NCI-H510A treated with DMSO at 0.1 percent for 48 hours (cell line): ENCODE measurements at regions not wholly inside any gene's neighbourhood (a gene's known extent, or its start where the extent isn't known, plus 50 kb on each side); places are given as distances from the start of the nearest gene placed in this dataset.
"Not testable (repeated sequence)": the region's sequence is repeated elsewhere in the genome, so short reads cannot be mapped to it uniquely, and the experiment has no call there.

Source experiments
- DNase-seq: peaks from one replicate; lab custom pipeline; 2025; lab: John Stamatoyannopoulos, UW

GRCh38 chr7:19296617-19297016, 151.4 kb upstream of the FERD3L start:
- DNase-seq: no peak

- DNase-seq: no peak
Observed at GRCh38 chr7:19295376-19295775, 150.2 kb upstream of the FERD3L start.

- no peak for DNase-seq
Observed at GRCh38 chr7:19294619-19295018, 149.4 kb upstream of the FERD3L start.

- DNase-seq: no peak
Observed at GRCh38 chr7:19293431-19293830, 148.2 kb upstream of the FERD3L start.

GRCh38 chr7:19290968-19291367, 145.7 kb upstream of the FERD3L start:
- no peak for DNase-seq

- no peak for DNase-seq
Observed at GRCh38 chr7:19290066-19290465, 144.8 kb upstream of the FERD3L start.

- DNase-seq: no peak
Observed at GRCh38 chr7:19284596-19285300, 139.5 kb upstream of the FERD3L start.

DNA sequence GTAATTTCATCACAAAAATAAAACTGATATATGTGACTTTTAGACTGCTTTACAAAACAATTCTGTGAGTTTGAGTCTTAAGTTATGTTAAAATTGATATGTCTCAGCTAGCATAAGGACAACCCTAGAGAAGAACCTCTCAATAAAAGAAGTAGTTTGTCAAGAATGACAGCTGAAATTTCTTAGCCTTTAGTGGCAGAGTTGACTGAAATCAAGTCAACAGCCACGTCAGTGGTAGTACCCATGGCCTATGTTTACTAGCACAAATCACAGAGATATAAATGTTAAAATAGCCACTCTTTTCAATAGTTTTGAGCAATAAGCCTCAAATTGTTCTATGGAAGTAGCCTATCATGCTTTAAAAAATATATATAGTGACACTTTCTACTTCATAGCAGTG, 138.9 kb upstream of the FERD3L start:
- no peak for DNase-seq

- DNase-seq: no peak
Observed at GRCh38 chr7:19275000-19275399, 129.8 kb upstream of the FERD3L start.

DNA sequence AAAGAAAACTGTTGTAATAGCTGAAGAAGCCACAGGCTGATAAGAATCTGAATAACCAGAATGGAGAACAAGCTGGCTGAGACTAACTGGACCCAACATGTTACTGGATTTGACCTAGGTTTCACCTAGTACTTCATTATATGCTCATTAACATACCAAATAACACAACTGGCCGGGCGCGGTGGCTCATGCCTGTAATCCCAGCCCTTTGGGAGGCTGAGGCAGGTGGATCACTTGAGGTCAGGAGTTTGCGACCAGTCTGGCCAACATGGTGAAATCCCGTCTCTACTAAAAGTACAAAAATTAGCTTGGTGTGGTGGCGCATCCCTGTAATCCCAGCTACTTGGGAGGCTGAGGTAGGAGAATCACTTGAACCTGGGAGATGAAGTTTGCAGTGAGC, 127.1 kb upstream of the FERD3L start:
- not testable (repeated sequence) for DNase-seq

DNA sequence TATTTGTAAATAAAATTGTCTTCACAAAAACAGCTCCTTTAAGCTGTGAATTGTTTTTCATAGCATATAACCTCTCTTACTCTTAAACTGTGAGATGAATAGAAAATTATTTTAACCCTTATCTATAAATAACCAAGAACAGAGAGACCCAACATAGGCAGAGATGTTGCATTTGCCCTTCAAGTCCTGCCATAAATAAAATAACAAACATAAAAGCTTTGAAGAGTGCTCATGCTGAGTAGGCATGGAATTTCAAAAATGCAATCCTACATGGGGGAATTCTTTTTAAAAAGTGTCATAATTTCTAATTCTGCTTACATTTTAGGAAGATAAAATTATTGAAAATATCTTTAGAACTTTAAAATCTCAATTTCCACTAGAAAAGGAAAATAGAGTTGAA, 124.1 kb upstream of the FERD3L start:
- no peak for DNase-seq

- DNase-seq: no peak
Observed at GRCh38 chr7:19268737-19269136, 123.5 kb upstream of the FERD3L start.

- no peak for DNase-seq
Observed at GRCh38 chr7:19262826-19263225, 117.6 kb upstream of the FERD3L start.

DNA sequence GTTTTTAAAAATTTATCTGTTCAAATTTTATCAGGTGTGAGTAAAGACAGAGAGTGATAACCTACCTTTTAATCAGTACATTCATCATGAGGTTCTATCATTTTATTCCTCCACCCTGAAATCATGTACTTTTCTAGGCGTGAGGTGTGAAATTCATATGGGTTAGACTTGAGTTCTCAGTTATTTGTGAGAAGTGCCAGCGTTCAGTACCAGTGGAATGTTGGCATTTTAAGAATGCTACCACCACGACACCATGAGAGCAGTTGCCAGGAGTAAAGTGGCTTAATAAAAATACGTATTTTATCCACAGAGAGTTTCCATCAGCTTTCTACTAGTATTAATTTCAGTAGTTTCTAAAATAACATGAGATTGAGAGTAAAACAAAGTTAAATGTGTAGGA, 104.1 kb upstream of the FERD3L start:
- DNase-seq: no peak

DNA sequence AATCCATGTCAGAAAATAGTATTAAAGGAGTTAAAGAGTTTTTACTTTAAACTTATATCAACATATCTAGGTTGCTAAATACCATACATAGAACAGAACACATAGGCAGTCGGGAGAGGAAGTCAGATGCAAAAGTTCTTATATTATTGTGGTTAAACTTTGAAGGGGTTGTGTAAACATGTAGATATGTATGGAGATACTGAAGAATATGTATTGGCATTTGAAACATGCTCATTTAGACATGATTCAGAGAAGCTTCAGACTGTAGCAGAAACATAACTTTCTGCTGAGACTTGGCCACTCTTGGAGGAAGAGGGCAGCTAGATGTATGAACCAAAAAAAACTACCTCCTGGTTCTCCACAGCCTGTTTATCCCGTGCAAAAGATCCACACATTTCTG, 103.5 kb upstream of the FERD3L start:
- DNase-seq: no peak

DNA sequence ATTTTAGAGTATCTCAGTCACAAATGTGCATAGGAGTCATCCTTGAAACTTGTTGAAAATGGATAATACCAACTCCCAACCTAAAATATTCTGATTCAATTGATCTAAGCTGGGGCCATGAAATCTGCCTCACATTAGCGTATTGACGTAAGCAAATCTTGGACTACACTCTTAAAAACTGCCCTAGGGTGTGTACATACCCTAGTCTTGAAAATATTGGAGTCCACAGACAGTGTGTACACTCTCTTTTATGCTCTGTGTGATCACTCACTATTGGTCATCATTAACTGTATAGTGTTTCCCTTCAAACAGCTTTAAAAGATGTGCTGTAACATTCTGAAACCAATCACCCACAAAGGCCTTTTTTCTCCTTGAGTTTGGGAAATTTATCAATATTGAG, 102.9 kb upstream of the FERD3L start:
- DNase-seq: no peak

- DNase-seq: no peak
Observed at GRCh38 chr7:19247017-19247416, 101.8 kb upstream of the FERD3L start.

DNA sequence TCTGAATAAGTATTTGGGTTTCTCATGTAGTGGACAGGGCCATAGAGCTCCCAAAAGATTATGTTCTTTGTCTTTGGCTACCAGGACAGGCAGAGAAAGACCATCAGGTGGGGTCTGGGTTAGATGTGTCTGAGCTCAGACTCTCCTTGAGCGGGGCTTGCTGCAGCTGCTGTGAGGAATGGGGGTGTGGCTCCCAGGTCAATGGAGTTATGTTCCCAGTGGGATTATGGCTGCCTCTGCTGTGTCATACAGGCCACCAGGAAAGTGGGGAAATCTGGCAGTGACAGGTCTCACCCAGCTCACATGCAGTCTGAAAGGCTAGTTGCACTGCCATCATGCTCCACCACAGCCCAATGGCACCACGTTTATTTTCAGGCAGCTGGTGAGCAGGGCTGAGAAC, 97.0 kb upstream of the FERD3L start:
- DNase-seq: no peak

DNA sequence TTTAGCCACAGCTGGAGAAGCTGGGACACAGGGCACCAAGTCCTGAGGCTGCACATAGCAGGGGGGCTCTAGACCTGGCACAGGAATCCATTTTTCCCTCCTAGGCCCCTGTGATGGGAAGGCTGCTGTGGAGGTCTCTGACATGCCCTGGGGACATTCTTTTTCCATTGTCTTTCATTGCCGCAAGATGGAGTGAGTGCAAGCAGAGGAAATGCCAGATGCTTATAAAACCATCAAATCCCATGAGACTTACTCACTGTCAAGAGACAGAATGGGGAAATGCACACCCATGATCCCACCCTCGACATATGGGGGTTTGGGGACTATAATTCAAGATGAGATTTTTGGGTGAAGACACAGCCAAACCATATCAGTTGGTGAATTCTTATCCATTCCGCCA, 94.7 kb upstream of the FERD3L start:
- DNase-seq: no peak

GRCh38 chr7:19235680-19236079, 90.5 kb upstream of the FERD3L start:
- DNase-seq: no peak

DNA sequence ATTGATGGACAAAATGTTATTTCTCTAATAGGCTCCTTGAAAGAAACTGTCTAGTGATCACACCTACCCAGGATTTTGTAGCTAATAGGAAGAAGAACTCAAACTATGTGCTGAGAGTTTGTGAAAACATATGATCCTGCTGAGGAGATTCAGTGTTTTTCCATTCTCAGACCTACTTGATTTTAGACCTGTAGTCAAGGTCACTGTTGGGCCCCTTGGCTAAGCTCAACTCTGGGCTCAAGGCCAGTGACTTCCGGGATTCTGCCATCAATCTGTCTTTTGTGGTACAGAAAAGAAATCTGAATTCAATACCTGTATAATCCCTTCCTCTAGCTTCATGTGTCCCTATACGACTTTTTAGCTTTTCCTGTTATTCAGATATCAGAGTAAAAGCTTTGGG, 79.7 kb upstream of the FERD3L start:
- DNase-seq: no peak

- no peak for DNase-seq
Observed at GRCh38 chr7:19215412-19215811, 70.2 kb upstream of the FERD3L start.

- DNase-seq: no peak
Observed at GRCh38 chr7:19213746-19214145, 68.5 kb upstream of the FERD3L start.

GRCh38 chr7:19210893-19211413, 65.7 kb upstream of the FERD3L start:
- DNase-seq: no peak
